Ovary (tissue), 7 donors: ENCODE measurements at regions not wholly inside any gene's neighbourhood (a gene's known extent, or its start where the extent isn't known, plus 50 kb on each side); places are given as distances from the start of the nearest gene placed in this dataset.

ENCODE experiments used
- DNase-seq, 5 donors: peaks; one replicate each; pipeline ENCODE4 v3.0.0-alpha.2; 2019 to 2020
- H3K27ac ChIP-seq, 2 donors: fragments of 200-600 bp; one replicate each; pipeline versions ENCODE4 v1.5.1 to v1.8.0; 2019 to 2022
- H3K27me3 ChIP-seq: fragments of 200-600 bp; one replicate; pipeline ENCODE4 v1.8.0; 2022
- H3K36me3 ChIP-seq: fragments of 200-600 bp; sonication (generic); one replicate; pipeline ENCODE4 v1.5.1; 2019
- H3K4me1 ChIP-seq: one replicate; pipeline ENCODE4 v1.8.1; 2013; ENCODE audit warnings: mild to moderate bottlenecking, moderate library complexity; ENCODE audit not compliant: insufficient read depth
- H3K4me3 ChIP-seq: fragments of 200-600 bp; sonication (generic); one replicate; pipeline ENCODE4 v1.5.1; 2017
- H3K9me3 ChIP-seq, 2 donors: fragments of 200-600 bp in 1 of 2; sonication (generic) in 1 of 2; one replicate each; pipeline versions ENCODE4 v1.5.1 to v1.8.1; 2013 to 2019; ENCODE audit warnings: mild to moderate bottlenecking in 1 of 2, moderate library complexity in 1 of 2
- CTCF ChIP-seq, 3 donors: fragments of 450-650 bp in 2 of 3; fragments of 200-600 bp in 1 of 3; IDR thresholded peaks; one replicate each; pipeline versions ENCODE4 v1.5.1 to v1.8.0; 2016 to 2022; ENCODE audit warnings: antibody characterized with exemption in 3 of 3, mild to moderate bottlenecking in 1 of 3
- EP300 ChIP-seq: sonication (generic); formaldehyde crosslinking; IDR thresholded peaks from one replicate; pipeline ENCODE4 v1.6.1; 2017; ENCODE audit warnings: antibody characterized with exemption
- POLR2A ChIP-seq: fragments of 450-650 bp; IDR thresholded peaks from one replicate; pipeline ENCODE4 v1.6.1; 2017; ENCODE audit warnings: antibody characterized with exemption, mild to moderate bottlenecking, moderate library complexity
- WGBS, 3 donors: extraction: QIAGEN DNeasy Blood & Tissue Kit in 1 of 3; methylation state at CpG; one replicate each; pipeline versions ENCODE4 v1.1.5 to v1.1.7; 2013 to 2017; 5-methylcytosine and 5-hydroxymethylcytosine counted together
- intact Hi-C, 4 donors: fragments of 100-400 bp; cut with DNase I; formaldehyde crosslinking; loops; one replicate each; pipeline versions ENCODE4 v1.11.0 to v1.15.1; 2022 to 2023
- donor health status: DM: no; HTN: no; CAD: no; lungs with moderate emphysema.
- donor health status: DM: no; HTN: no; CAD: no.
- donor health status: Bipolar disorder and iron deficiency.
- donor health status: DM: no; HTN: no; CAD: no.
- donor health status: DM: yes; HTN: yes; CAD: no.

- no peaks in the 10 kb centered on the region for H3K27me3 ChIP-seq
- H3K27ac ChIP-seq: no peak overlapping the region
- DNase-seq: no peak
- H3K4me3 ChIP-seq: no peak overlapping the region
- WGBS, 3 donors: 70 to 85% (median 73%) methylated on average over 1 of the region's 1 CpG
- no peaks in the 10 kb centered on the region for H3K4me1 ChIP-seq
- intact Hi-C loops: no loop called here
- H3K9me3 ChIP-seq: no peaks in the 10 kb centered on the region
- TF ChIP-seq CTCF (IDR thresholded peaks at IDR 0.05) (no peak), EP300 (no peak), POLR2A (no peak)
- no peaks in the 10 kb centered on the region for H3K36me3 ChIP-seq
Measured at GRCh38 chr3:101928890-101929289, 79.6 kb downstream of the NFKBIZ start.

- WGBS, 3 donors: 90 to 98% (median 92%) methylated on average over 1 of the region's 1 CpG
- DNase-seq: no peak
- Histone ChIP-seq H3K27ac (no peak overlapping the region), H3K9me3 (no peaks in the 10 kb centered on the region), H3K4me1 (no peaks in the 10 kb centered on the region), H3K36me3 (no peaks in the 10 kb centered on the region), H3K4me3 (no peak overlapping the region), H3K27me3 (no peaks in the 10 kb centered on the region)
- intact Hi-C loops: no loop called here
- TF ChIP-seq POLR2A (no peak), EP300 (no peak), CTCF (IDR thresholded peaks at IDR 0.05) (no peak)
Measured at GRCh38 chr3:101931081-101931480, 81.8 kb downstream of the NFKBIZ start.

- no peaks in the 10 kb centered on the region for H3K27me3 ChIP-seq
- H3K9me3 ChIP-seq: no peaks in the 10 kb centered on the region
- 79 to 81% (median 80%) methylated on average over 6 of the region's 6 CpGs for WGBS, 3 donors
- intact Hi-C loops: no loop called here
- H3K4me1 ChIP-seq: no peaks in the 10 kb centered on the region
- H3K36me3 ChIP-seq: no peaks in the 10 kb centered on the region
- H3K27ac ChIP-seq: no peak overlapping the region
- no peak overlapping the region for H3K4me3 ChIP-seq
- TF ChIP-seq EP300 (no peak), CTCF (IDR thresholded peaks at IDR 0.05) (no peak), POLR2A (no peak)
- no peak for DNase-seq
Measured at GRCh38 chr3:101932326-101933068, 83.2 kb downstream of the NFKBIZ start.

- DNase-seq: no peak
- H3K27me3 ChIP-seq: no peaks in the 10 kb centered on the region
- H3K4me1 ChIP-seq: no peaks in the 10 kb centered on the region
- no peak overlapping the region for H3K4me3 ChIP-seq
- H3K9me3 ChIP-seq: no peaks in the 10 kb centered on the region
- TF ChIP-seq CTCF (IDR thresholded peaks at IDR 0.05) (no peak), EP300 (no peak), POLR2A (no peak)
- H3K27ac ChIP-seq: no peak overlapping the region
- 89 to 91% (median 91%) methylated on average over 10 of the region's 10 CpGs for WGBS, 3 donors
- intact Hi-C loops: no loop called here
- H3K36me3 ChIP-seq: no peaks in the 10 kb centered on the region
Measured at GRCh38 chr3:101936419-101937356, 87.4 kb downstream of the NFKBIZ start.
